Spleen (tissue), 11 donors: ENCODE measurements at regions not wholly inside any gene's neighbourhood (a gene's known extent, or its start where the extent isn't known, plus 50 kb on each side); places are given as distances from the start of the nearest gene placed in this dataset.

Experiments used
- DNase-seq: peaks from one replicate; pipeline ENCODE4 v3.0.0-alpha.2; 2020
- H3K27ac ChIP-seq, 8 donors: fragments of 200-600 bp; sonication (generic) in 7 of 8; 1 replicate in 4 of 8; 2 replicates in 4 of 8; pipeline versions ENCODE4 v1.5.0 to v1.8.0; 2016 to 2021; ENCODE audit warnings: inconsistent platforms in 4 of 8, mild to moderate bottlenecking in 4 of 8, moderate library complexity in 1 of 8
- H3K27me3 ChIP-seq, 7 donors: fragments of 200-600 bp; sonication (generic) in 6 of 7; replicated peaks in 1 of 7; 1 replicate in 4 of 7; 2 replicates in 3 of 7; pipeline versions ENCODE4 v1.5.0 to v1.8.0; 2016 to 2021; ENCODE audit warnings: inconsistent platforms in 3 of 7, mild to moderate bottlenecking in 1 of 7
- H3K36me3 ChIP-seq, 6 donors: fragments of 200-600 bp; sonication (generic) in 5 of 6; 1 replicate in 4 of 6; 2 replicates in 2 of 6; pipeline versions ENCODE4 v1.5.0 to v1.8.0; 2016 to 2021; ENCODE audit warnings: inconsistent platforms in 2 of 6
- H3K4me1 ChIP-seq, 6 donors: fragments of 200-600 bp; sonication (generic) in 5 of 6; 1 replicate in 3 of 6; 2 replicates in 3 of 6; pipeline versions ENCODE4 v1.5.0 to v1.8.0; 2016 to 2021; ENCODE audit warnings: inconsistent platforms in 3 of 6
- H3K4me3 ChIP-seq, 8 donors: fragments of 200-600 bp; sonication (generic) in 7 of 8; 1 replicate in 4 of 8; 2 replicates in 4 of 8; pipeline versions ENCODE4 v1.5.0 to v1.8.0; 2016 to 2021; ENCODE audit warnings: inconsistent platforms in 4 of 8, mild to moderate bottlenecking in 4 of 8, moderate library complexity in 2 of 8
- H3K9me3 ChIP-seq, 8 donors: fragments of 200-600 bp; sonication (generic) in 7 of 8; 1 replicate in 4 of 8; 2 replicates in 4 of 8; pipeline versions ENCODE4 v1.5.0 to v1.8.0; 2016 to 2021; ENCODE audit warnings: inconsistent platforms in 4 of 8
- CTCF ChIP-seq, 11 experiments: fragments of 200-600 bp in 7 of 11; fragments of 450-650 bp in 4 of 11; sonication (generic) in 4 of 11; IDR thresholded peaks in 8 of 11; conservative IDR thresholded peaks in 3 of 11; 1 replicate in 7 of 11; 2 replicates in 4 of 11; pipeline versions ENCODE4 v1.4.0 to v1.8.0; 2016 to 2021; ENCODE audit warnings: antibody characterized with exemption in 11 of 11, inconsistent platforms in 4 of 11, mild to moderate bottlenecking in 1 of 11
- POLR2A ChIP-seq, 3 donors: fragments of 450-650 bp; IDR thresholded peaks; one replicate each; pipeline ENCODE4 v1.5.1; 2017; ENCODE audit warnings: antibody characterized with exemption in 3 of 3, mild to moderate bottlenecking in 1 of 3
- POLR2AphosphoS5 ChIP-seq, 3 donors: sonication (generic); formaldehyde crosslinking; IDR thresholded peaks; one replicate each; pipeline ENCODE4 v1.5.1; 2017; ENCODE audit warnings: antibody characterized with exemption in 3 of 3
- WGBS, 5 donors: extraction: QIAGEN DNeasy Blood & Tissue Kit in 3 of 5; methylation state at CpG; one replicate each; pipeline versions ENCODE4 v1.1.5 to v1.1.7; 2013 to 2018; 5-methylcytosine and 5-hydroxymethylcytosine counted together
- intact Hi-C: fragments of 100-400 bp; cut with DNase I; formaldehyde crosslinking; loops from one replicate; pipeline ENCODE4 v1.15.0; 2023; ENCODE audit warnings: low total_unique reads
- donor health status: healthy with polysubstance abuse.
- donor health status: DM: no; HTN: no; CAD: no; lungs with moderate emphysema.
- donor health status: DM: no; HTN: no; CAD: no.
- donor health status: Bipolar disorder and iron deficiency.
- donor health status: healthy.
- donor health status: DM: no; HTN: no; CAD: no.
- donor health status: DM: yes; HTN: yes; CAD: no.

- no peak for DNase-seq
- intact Hi-C loops, result no loop called here
- Histone ChIP-seq H3K27ac (no peak overlapping the region), H3K9me3 (peaks cover 0 to 34% (median 29%) of the 10 kb centered on the region in 8 donors), H3K36me3 (no peaks in the 10 kb centered on the region), H3K27me3 (no peaks in the 10 kb centered on the region), H3K4me1 (no peaks in the 10 kb centered on the region), H3K4me3 (no peak overlapping the region)
- TF ChIP-seq CTCF (IDR thresholded peaks at IDR 0.05 in 8 of 11, conservative IDR thresholded peaks at IDR 0.05 in 3 of 11), result no peak
- TF ChIP-seq POLR2AphosphoS5 (IDR thresholded peaks at IDR 0.05), result no peak
Measured at GRCh38 chr9:99549441-99549840, 272.2 kb upstream of the NR4A3 start.

GRCh38 chr9:99555792-99556191, 265.9 kb upstream of the NR4A3 start:
- peaks cover 0 to 36% (median 26%) of the 10 kb centered on the region in 8 donors for H3K9me3 ChIP-seq
- TF ChIP-seq CTCF (IDR thresholded peaks at IDR 0.05 in 8 of 11, conservative IDR thresholded peaks at IDR 0.05 in 3 of 11), result no peak
- no peak for TF ChIP-seq POLR2AphosphoS5 (IDR thresholded peaks at IDR 0.05)
- no peak for TF ChIP-seq POLR2A (IDR thresholded peaks at IDR 0.05)
- H3K4me1 ChIP-seq, result no peaks in the 10 kb centered on the region
- no peak overlapping the region for H3K4me3 ChIP-seq
- no peaks in the 10 kb centered on the region for H3K36me3 ChIP-seq
- WGBS, 5 donors, result 56 to 79% (median 70%) methylated on average over 4 of the region's 4 CpGs
- no peak for DNase-seq
- no peaks in the 10 kb centered on the region for H3K27me3 ChIP-seq
- no peak overlapping the region for H3K27ac ChIP-seq
- intact Hi-C loops, result no loop called here

- Histone ChIP-seq H3K9me3 (peaks cover 0 to 24% (median 14%) of the 10 kb centered on the region in 8 donors), H3K4me3 (no peak overlapping the region), H3K36me3 (no peaks in the 10 kb centered on the region), H3K27ac (no peak overlapping the region), H3K27me3 (no peaks in the 10 kb centered on the region), H3K4me1 (no peaks in the 10 kb centered on the region)
- 76 to 87% (median 85%) methylated on average over 3 of the region's 3 CpGs for WGBS, 5 donors
- no peak for DNase-seq
- TF ChIP-seq POLR2A (IDR thresholded peaks at IDR 0.05) (no peak), CTCF (IDR thresholded peaks at IDR 0.05 in 8 of 11, conservative IDR thresholded peaks at IDR 0.05 in 3 of 11) (no peak), POLR2AphosphoS5 (IDR thresholded peaks at IDR 0.05) (no peak)
- intact Hi-C loops, result no loop called here
Measured at GRCh38 chr9:99556998-99557397, 264.7 kb upstream of the NR4A3 start.

- peaks cover 0 to 22% (median 13%) of the 10 kb centered on the region in 8 donors for H3K9me3 ChIP-seq
- no peak overlapping the region for H3K4me3 ChIP-seq
- WGBS, 5 donors, result 67 to 75% (median 73%) methylated on average over 2 of the region's 2 CpGs
- no peak overlapping the region for H3K27ac ChIP-seq
- no peaks in the 10 kb centered on the region for H3K4me1 ChIP-seq
- intact Hi-C loops, result no loop called here
- H3K36me3 ChIP-seq, result no peaks in the 10 kb centered on the region
- TF ChIP-seq POLR2AphosphoS5 (IDR thresholded peaks at IDR 0.05) (no peak), CTCF (IDR thresholded peaks at IDR 0.05 in 8 of 11, conservative IDR thresholded peaks at IDR 0.05 in 3 of 11) (no peak), POLR2A (IDR thresholded peaks at IDR 0.05) (no peak)
- H3K27me3 ChIP-seq, result no peaks in the 10 kb centered on the region
- DNase-seq, result no peak
Measured at GRCh38 chr9:99557816-99558215, 263.9 kb upstream of the NR4A3 start.
